Epithelial cell of esophagus (primary cell): ENCODE measurements at regions not wholly inside any gene's neighbourhood (a gene's known extent, or its start where the extent isn't known, plus 50 kb on each side); places are given as distances from the start of the nearest gene placed in this dataset.
A peak's percentile ranks its signal among the peaks of the same experiment; 100 is the strongest.

ENCODE experiments used
- DNase-seq: peaks from one replicate; pipeline ENCODE4 v3.0.0; 2010; ENCODE audit warnings: low read depth
- H3K4me3 ChIP-seq: 2 replicates; pipeline ENCODE4 v1.5.1; 2011; ENCODE audit warnings: mild to moderate bottlenecking, low read length, control low read depth
- CTCF ChIP-seq: IDR thresholded peaks from 2 replicates; pipeline ENCODE4 v1.5.1; 2011; ENCODE audit warnings: low read depth, mild to moderate bottlenecking, low read length, control low read depth, inconsistent platforms; ENCODE audit not compliant: insufficient read depth; ENCODE audit errors: missing control alignments

GRCh38 chr7:135831455-135832195, 83.0 kb upstream of the FAM180A start:
- H3K4me3 ChIP-seq: no peak overlapping the region
- TF ChIP-seq CTCF: no peak
- peak; percentile 58 for DNase-seq

GRCh38 chr7:135828604-135829003, 80.0 kb upstream of the FAM180A start:
- no peak overlapping the region for H3K4me3 ChIP-seq
- TF ChIP-seq CTCF: no peak
- no peak for DNase-seq

- DNase-seq: peak; percentile 41
- no peak overlapping the region for H3K4me3 ChIP-seq
- TF ChIP-seq CTCF: no peak
These were observed 78.8 kb upstream of the FAM180A start for GRCh38 chr7:135827391-135827790.

- no peak for TF ChIP-seq CTCF
- H3K4me3 ChIP-seq: no peak overlapping the region
- no peak for DNase-seq
These were observed 76.8 kb upstream of the FAM180A start for GRCh38 chr7:135825406-135825805.

- no peak for TF ChIP-seq CTCF
- no peak for DNase-seq
- no peak overlapping the region for H3K4me3 ChIP-seq
These were observed 73.8 kb upstream of the FAM180A start for GRCh38 chr7:135822376-135822775.

GRCh38 chr7:135817583-135817982, 69.0 kb upstream of the FAM180A start:
- TF ChIP-seq CTCF: no peak
- DNase-seq: no peak
- H3K4me3 ChIP-seq: no peak overlapping the region

- H3K4me3 ChIP-seq: no peak overlapping the region
- no peak for DNase-seq
- TF ChIP-seq CTCF: no peak
These were observed 66.4 kb upstream of the FAM180A start for GRCh38 chr7:135815033-135815432.
